K562 (cell line): ENCODE measurements at regions not wholly inside any gene's neighbourhood (a gene's known extent, or its start where the extent isn't known, plus 50 kb on each side); places are given as distances from the start of the nearest gene placed in this dataset.
A peak's percentile ranks its signal among the peaks of the same experiment; 100 is the strongest.

Source experiments
- BACH1 ChIP-seq: fragments of 200-800 bp; sonication (Bioruptor generic); IDR thresholded peaks from 2 replicates; pipeline ENCODE4 v1.6.1; 2016; ENCODE audit warnings: missing genetic modification characterization, missing compliant biosample characterization
- DMBX1 ChIP-seq: fragments of 250-450 bp; sonication (Bioruptor Pico); IDR thresholded peaks from 2 replicates; pipeline ENCODE4 v1.8.0; 2022; ENCODE audit warnings: inconsistent platforms, mild to moderate bottlenecking, moderate library complexity, borderline replicate concordance
- EP300 ChIP-seq: IDR thresholded peaks from 2 replicates; pipeline ENCODE4 v1.6.1; 2012; ENCODE audit warnings: low read length, improper control_type of control experiment
- IRF2 ChIP-seq: sonication (generic); formaldehyde crosslinking; IDR thresholded peaks from 2 replicates; pipeline ENCODE4 v1.8.1; 2022; ENCODE audit warnings: mild to moderate bottlenecking, missing genetic modification reagents
- JUND ChIP-seq, 2 experiments: IDR thresholded peaks; 2 replicates in 1 of 2; 3 replicates in 1 of 2; pipeline ENCODE4 v1.6.1; 2011; ENCODE audit warnings: borderline replicate concordance in 2 of 2, low read depth in 2 of 2, low read length in 2 of 2, improper control_type of control experiment in 1 of 2, missing biosample characterization in 1 of 2, missing genetic modification characterization in 1 of 2, missing genetic modification reagents in 1 of 2
- L3MBTL2 ChIP-seq: fragments of 450-650 bp; IDR thresholded peaks from 2 replicates; pipeline ENCODE4 v1.6.1; 2016; ENCODE audit warnings: mild to moderate bottlenecking, moderate library complexity
- NFIC ChIP-seq: fragments of 450-650 bp; IDR thresholded peaks from 2 replicates; pipeline ENCODE4 v1.6.1; 2017; ENCODE audit warnings: mild to moderate bottlenecking, inconsistent platforms
- NONO ChIP-seq, 2 experiments: fragments of 200-400 bp in 1 of 2; fragments of 450-650 bp in 1 of 2; formaldehyde crosslinking in 1 of 2; IDR thresholded peaks; 2 replicates each; pipeline ENCODE4 v1.6.1; 2017; ENCODE audit warnings: low read depth in 2 of 2, mild to moderate bottlenecking in 2 of 2, moderate library complexity in 2 of 2, low read length in 1 of 2
- NR3C1 ChIP-seq: sonication (generic); formaldehyde crosslinking; IDR thresholded peaks from 2 replicates; pipeline ENCODE4 v1.8.1; 2022; ENCODE audit warnings: missing genetic modification reagents
- RBBP5 ChIP-seq: fragments of 200-600 bp; sonication (generic); IDR thresholded peaks from 2 replicates; pipeline ENCODE4 v1.6.1; 2012; ENCODE audit warnings: borderline replicate concordance, mild to moderate bottlenecking, low read length, control low read depth, inconsistent platforms; ENCODE audit not compliant: insufficient read depth, poor library complexity, severe bottlenecking
- SIX5 ChIP-seq, 2 experiments: IDR thresholded peaks; 2 replicates each; pipeline ENCODE4 v1.6.1; 2011; ENCODE audit warnings: low read length in 2 of 2, borderline replicate concordance in 1 of 2, low read depth in 1 of 2, mild to moderate bottlenecking in 1 of 2, moderate library complexity in 1 of 2; ENCODE audit not compliant: insufficient read depth in 1 of 2
- SMAD4 ChIP-seq: fragments of 250-450 bp; sonication (Bioruptor Pico); conservative IDR thresholded peaks from 2 replicates; pipeline ENCODE4 v1.8.0; 2021; ENCODE audit warnings: inconsistent platforms, mild to moderate bottlenecking, moderate library complexity
- TARDBP ChIP-seq: fragments of 450-650 bp; IDR thresholded peaks from 2 replicates; pipeline ENCODE4 v1.6.1; 2016
- ZNF324 ChIP-seq: fragments of 250-450 bp; sonication (Bioruptor Pico); IDR thresholded peaks from 2 replicates; pipeline ENCODE4 v1.4.0; 2020; ENCODE audit warnings: mild to moderate bottlenecking
- ZNF695 ChIP-seq: fragments of 450-650 bp; formaldehyde crosslinking; IDR thresholded peaks from 2 replicates; pipeline ENCODE4 v1.4.0; 2020; ENCODE audit warnings: mild to moderate bottlenecking, moderate library complexity
- TF ChIP-seq, protein P1 (sequence below), 3 experiments: fragments of 200-800 bp in 1 of 3; fragments of 250-450 bp in 1 of 3; fragments of 450-650 bp in 1 of 3; sonication (Bioruptor Pico) in 1 of 3; sonication (Bioruptor generic) in 1 of 3; formaldehyde crosslinking in 1 of 3; IDR thresholded peaks; 2 replicates each; pipeline versions ENCODE4 v1.6.1 to v1.8.0; 2016 to 2022; ENCODE audit warnings: mild to moderate bottlenecking in 2 of 3, missing genetic modification characterization in 2 of 3, missing compliant biosample characterization in 1 of 3, moderate library complexity in 1 of 3
- TF ChIP-seq, protein P2 (sequence below): fragments of 450-650 bp; formaldehyde crosslinking; IDR thresholded peaks from 2 replicates; pipeline ENCODE4 v1.4.0; 2022; ENCODE audit warnings: mild to moderate bottlenecking, moderate library complexity
- TF ChIP-seq, protein P3 (sequence below): fragments of 150-350 bp; conservative IDR thresholded peaks from 2 replicates; pipeline ENCODE4 v1.6.1; 2014; ENCODE audit warnings: low read length
- TF ChIP-seq, protein P4 (sequence below): fragments of 450-650 bp; IDR thresholded peaks from 2 replicates; pipeline ENCODE4 v1.6.1; 2016; ENCODE audit warnings: borderline replicate concordance

DNA sequence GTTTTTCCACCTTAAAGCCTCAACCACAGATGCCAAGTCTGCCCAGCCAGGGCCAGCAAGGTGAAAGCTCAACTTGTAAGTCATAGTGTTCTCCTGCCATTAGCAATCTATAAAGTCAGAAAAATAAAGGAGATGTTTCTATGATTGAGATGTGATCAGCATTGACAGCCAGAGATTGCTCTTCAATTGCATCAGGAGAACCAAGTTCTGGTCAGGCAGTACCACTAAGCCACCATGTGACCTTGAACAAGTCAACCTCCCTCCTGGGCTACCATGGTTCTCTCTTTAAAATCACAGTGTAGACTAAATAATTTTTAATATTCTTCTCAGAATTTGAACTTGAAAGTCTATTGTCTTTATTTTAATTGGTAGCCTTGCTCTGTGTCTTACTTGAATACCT is 220.3 kb upstream of the HES1 start (continued):
- TF ChIP-seq, protein P1, sequence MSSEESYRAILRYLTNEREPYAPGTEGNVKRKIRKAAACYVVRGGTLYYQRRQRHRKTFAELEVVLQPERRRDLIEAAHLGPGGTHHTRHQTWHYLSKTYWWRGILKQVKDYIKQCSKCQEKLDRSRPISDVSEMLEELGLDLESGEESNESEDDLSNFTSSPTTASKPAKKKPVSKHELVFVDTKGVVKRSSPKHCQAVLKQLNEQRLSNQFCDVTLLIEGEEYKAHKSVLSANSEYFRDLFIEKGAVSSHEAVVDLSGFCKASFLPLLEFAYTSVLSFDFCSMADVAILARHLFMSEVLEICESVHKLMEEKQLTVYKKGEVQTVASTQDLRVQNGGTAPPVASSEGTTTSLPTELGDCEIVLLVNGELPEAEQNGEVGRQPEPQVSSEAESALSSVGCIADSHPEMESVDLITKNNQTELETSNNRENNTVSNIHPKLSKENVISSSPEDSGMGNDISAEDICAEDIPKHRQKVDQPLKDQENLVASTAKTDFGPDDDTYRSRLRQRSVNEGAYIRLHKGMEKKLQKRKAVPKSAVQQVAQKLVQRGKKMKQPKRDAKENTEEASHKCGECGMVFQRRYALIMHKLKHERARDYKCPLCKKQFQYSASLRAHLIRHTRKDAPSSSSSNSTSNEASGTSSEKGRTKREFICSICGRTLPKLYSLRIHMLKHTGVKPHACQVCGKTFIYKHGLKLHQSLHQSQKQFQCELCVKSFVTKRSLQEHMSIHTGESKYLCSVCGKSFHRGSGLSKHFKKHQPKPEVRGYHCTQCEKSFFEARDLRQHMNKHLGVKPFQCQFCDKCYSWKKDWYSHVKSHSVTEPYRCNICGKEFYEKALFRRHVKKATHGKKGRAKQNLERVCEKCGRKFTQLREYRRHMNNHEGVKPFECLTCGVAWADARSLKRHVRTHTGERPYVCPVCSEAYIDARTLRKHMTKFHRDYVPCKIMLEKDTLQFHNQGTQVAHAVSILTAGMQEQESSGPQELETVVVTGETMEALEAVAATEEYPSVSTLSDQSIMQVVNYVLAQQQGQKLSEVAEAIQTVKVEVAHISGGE (CRISPR knock-in tag; IDR thresholded peaks at IDR 0.05): no peak
- TF ChIP-seq NONO (IDR thresholded peaks at IDR 0.05; ENCODE audit: low read depth in 2 of 2, low read length in 1 of 2) (no peak), DMBX1 (CRISPR knock-in tag) (peak; percentile 79; the same call in 1 of the 2 replicates), ZNF324 (CRISPR knock-in tag) (no peak), EP300 (peak; percentile 28; the same call in 1 of the 2 replicates), SMAD4 (peak; percentile 67), JUND (IDR thresholded peaks at IDR 0.05; ENCODE audit: borderline replicate concordance, low read depth, low read length) (no peak), JUND (tag; IDR thresholded peaks at IDR 0.05; ENCODE audit: borderline replicate concordance, low read depth, low read length) (no peak), L3MBTL2 (peak; percentile 64), BACH1 (tag) (peak; percentile 69), IRF2 (CRISPR knock-in tag) (no peak), NFIC (no peak), NR3C1 (CRISPR knock-in tag) (no peak), ZNF695 (CRISPR knock-in tag) (no peak), RBBP5 (no peak), TARDBP (no peak), SIX5 (IDR thresholded peaks at IDR 0.05; ENCODE audit: borderline replicate concordance in 1 of 2, insufficient read depth in 1 of 2, low read depth in 1 of 2, low read length in 2 of 2) (no peak)
- TF ChIP-seq, protein P2, sequence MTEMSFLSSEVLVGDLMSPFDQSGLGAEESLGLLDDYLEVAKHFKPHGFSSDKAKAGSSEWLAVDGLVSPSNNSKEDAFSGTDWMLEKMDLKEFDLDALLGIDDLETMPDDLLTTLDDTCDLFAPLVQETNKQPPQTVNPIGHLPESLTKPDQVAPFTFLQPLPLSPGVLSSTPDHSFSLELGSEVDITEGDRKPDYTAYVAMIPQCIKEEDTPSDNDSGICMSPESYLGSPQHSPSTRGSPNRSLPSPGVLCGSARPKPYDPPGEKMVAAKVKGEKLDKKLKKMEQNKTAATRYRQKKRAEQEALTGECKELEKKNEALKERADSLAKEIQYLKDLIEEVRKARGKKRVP: peak; percentile 85
- TF ChIP-seq, protein P3, sequence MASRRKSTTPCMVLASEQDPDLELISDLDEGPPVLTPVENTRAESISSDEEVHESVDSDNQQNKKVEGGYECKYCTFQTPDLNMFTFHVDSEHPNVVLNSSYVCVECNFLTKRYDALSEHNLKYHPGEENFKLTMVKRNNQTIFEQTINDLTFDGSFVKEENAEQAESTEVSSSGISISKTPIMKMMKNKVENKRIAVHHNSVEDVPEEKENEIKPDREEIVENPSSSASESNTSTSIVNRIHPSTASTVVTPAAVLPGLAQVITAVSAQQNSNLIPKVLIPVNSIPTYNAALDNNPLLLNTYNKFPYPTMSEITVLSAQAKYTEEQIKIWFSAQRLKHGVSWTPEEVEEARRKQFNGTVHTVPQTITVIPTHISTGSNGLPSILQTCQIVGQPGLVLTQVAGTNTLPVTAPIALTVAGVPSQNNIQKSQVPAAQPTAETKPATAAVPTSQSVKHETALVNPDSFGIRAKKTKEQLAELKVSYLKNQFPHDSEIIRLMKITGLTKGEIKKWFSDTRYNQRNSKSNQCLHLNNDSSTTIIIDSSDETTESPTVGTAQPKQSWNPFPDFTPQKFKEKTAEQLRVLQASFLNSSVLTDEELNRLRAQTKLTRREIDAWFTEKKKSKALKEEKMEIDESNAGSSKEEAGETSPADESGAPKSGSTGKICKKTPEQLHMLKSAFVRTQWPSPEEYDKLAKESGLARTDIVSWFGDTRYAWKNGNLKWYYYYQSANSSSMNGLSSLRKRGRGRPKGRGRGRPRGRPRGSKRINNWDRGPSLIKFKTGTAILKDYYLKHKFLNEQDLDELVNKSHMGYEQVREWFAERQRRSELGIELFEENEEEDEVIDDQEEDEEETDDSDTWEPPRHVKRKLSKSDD: no peak
- TF ChIP-seq, protein P4, sequence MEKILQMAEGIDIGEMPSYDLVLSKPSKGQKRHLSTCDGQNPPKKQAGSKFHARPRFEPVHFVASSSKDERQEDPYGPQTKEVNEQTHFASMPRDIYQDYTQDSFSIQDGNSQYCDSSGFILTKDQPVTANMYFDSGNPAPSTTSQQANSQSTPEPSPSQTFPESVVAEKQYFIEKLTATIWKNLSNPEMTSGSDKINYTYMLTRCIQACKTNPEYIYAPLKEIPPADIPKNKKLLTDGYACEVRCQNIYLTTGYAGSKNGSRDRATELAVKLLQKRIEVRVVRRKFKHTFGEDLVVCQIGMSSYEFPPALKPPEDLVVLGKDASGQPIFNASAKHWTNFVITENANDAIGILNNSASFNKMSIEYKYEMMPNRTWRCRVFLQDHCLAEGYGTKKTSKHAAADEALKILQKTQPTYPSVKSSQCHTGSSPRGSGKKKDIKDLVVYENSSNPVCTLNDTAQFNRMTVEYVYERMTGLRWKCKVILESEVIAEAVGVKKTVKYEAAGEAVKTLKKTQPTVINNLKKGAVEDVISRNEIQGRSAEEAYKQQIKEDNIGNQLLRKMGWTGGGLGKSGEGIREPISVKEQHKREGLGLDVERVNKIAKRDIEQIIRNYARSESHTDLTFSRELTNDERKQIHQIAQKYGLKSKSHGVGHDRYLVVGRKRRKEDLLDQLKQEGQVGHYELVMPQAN: no peak
